NCI-H187 (cell line): ENCODE measurements at regions not wholly inside any gene's neighbourhood (a gene's known extent, or its start where the extent isn't known, plus 50 kb on each side); places are given as distances from the start of the nearest gene placed in this dataset.
"Not testable (repeated sequence)": the region's sequence is repeated elsewhere in the genome, so short reads cannot be mapped to it uniquely, and the experiment has no call there.

Experiments
- DNase-seq, 2 experiments: peaks; one replicate each; lab custom pipeline; 2025; lab: John Stamatoyannopoulos, UW

GRCh38 chr4:141851246-141851891 lies 215.0 kb downstream of the IL15 start:
- no peak for DNase-seq

GRCh38 chr4:141853091-141853764 lies 216.8 kb downstream of the IL15 start:
- DNase-seq: peak in 1 of 2 experiments; percentile 3

DNA sequence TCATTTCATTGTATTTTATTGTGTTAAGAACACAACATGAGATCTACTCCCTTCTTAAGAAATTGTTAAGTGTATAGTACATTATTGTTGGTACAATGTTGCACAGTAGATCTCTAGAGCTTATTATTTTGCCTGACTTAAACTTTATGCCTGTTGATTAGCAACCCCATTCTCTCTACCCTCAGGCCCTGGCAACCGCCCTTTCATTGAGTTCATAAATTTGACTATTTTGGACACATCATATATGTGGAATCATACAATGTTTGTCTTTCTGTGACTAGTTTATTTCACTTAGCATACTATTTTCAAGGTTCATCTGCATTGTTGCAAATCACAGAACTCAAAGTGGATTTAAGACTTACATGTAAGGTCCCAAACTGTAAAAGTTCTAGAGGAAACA lies 222.1 kb downstream of the IL15 start:
- no peak for DNase-seq

GRCh38 chr4:141860974-141861373 lies 224.6 kb downstream of the IL15 start:
- DNase-seq: no peak

- DNase-seq: no peak
Measured at GRCh38 chr4:141870152-141870551, 233.8 kb downstream of the IL15 start.

GRCh38 chr4:141871086-141871770 lies 234.8 kb downstream of the IL15 start:
- no peak for DNase-seq

DNA sequence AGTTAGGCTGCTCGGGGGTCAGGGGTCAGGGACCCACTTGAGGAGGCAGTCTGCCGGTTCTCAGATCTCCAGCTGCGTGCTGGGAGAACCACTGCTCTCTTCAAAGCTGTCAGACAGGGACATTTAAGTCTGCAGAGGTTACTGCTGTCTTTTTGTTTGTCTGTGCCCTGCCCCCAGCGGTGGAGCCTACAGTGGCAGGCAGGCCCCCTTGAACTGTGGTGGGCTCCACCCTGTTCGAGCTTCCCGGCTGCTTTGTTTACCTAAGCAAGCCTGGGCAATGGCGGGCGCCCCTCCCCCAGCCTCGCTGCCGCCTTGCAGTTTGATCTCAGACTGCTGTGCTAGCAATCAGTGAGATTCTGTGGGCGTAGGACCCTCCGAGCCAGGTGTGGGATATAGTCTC lies 246.3 kb downstream of the IL15 start:
- DNase-seq: not testable (repeated sequence)

DNA sequence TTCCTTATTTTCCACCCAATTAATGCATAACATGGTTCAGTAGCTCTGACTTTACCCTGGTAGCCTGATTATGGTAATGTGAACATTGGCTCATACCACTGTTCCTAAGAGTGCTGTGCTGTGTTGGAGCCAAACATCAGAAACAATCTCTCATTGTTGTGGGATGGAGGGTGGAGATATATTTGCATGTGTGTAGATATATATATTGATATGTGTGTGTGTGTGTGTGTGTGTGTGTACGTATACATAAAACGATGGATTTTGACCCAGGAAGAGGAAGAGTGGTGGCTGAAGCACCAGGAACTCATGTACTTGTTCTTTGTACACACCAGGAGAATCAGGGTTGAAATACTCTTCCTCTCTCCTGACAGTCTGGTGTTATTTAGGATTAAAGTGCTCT lies 247.7 kb downstream of the IL15 start:
- no peak for DNase-seq

GRCh38 chr4:141885112-141885511 lies 248.7 kb downstream of the IL15 start:
- DNase-seq: no peak

DNA sequence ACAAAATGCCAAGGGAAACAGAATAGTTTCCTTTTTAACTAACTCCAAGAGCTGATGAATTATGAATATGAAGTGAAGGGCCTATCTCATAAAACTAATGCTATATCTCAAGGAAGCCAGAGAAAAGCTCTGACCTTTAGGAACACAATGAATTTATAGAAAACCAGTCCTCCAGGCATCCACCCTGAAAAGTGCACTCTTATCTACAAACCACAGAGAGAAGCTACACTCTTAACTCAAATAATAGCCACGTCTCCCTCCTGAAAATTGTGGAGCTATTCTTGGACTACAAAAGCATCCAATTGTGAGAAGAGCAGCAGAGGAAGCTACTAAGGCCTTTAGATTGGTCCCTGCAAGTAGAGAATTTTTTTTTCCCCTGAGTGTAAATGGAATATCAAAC lies 253.9 kb downstream of the IL15 start:
- DNase-seq: no peak

DNA sequence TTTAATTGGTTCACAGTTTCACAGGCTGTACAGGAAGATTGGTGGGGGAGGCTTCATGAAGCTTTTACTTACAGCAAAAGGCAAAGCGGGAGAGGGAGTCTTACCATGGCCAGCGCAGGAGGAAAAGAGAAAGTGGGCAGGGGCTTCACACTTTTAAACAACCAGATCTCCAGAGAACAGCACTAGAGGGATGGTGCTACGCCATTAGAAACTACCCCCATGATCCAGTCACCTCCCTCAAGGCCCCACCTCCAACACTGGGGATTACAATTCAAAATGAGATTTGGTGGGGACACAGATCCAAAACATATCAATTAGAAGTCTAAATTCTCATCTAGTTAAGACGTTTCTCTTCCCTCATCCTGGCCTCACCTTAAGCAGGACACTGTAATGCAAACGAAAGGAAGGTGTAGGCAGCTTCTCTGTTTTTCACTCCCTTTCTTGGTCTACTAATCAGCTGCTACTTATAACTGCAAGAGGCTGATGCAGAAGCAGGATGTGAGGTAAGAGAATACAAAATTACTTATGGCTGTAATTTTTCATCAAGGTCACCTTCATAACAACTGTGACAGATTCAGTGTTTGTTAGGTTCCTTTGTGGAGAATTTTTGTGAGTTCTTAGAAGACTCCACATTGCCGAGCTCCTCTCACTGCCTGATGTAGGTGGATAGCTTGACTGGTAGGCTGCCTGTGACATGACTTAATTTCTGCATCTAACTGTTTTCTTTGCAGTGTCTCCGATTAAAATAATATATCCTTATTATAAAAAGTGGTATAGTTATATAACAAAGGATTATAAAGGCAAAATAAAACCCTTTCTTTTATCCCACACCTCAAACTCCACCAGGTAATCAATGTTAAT lies 255.1 kb downstream of the IL15 start:
- no peak for DNase-seq

- no peak for DNase-seq
Measured at GRCh38 chr4:141896687-141897086, 260.3 kb downstream of the IL15 start.

DNA sequence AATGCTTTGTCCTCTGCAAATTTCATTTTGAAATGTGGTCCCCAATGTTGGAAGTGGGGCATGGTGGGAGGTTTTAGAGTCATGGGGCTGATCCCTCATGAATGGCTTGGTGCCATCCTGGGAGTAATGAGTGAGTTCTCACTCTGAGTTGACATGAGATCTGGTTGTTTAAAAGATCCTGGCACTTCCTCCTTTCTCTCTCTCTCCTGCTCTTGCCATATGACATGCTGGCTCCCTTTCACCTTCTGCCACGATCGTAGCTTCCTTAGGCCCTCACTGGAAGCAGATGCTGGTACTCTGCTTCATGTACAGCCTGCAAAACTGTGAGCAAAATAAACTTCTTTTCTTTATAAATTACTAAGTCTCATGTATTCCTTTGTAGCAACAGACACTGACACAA lies 262.0 kb downstream of the IL15 start:
- DNase-seq: no peak

DNA sequence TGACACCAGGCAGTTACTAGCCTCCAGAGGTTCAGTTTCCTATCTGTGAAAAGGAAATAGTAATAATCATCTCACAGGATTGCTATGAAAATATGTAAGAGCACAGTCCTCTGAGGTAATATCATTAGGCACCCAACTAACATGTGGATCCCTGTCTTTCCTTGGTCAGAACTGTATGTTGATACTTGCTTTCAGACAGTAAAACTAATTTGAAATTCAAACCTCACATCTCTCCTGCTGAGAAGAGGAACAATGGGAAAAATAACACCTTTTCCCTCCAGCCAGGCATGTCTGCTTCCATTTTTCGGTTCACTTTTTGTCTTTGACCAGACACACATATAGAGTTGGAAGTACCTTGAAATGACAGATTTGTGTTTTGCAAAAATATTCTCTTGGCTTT lies 262.7 kb downstream of the IL15 start:
- DNase-seq: no peak

DNA sequence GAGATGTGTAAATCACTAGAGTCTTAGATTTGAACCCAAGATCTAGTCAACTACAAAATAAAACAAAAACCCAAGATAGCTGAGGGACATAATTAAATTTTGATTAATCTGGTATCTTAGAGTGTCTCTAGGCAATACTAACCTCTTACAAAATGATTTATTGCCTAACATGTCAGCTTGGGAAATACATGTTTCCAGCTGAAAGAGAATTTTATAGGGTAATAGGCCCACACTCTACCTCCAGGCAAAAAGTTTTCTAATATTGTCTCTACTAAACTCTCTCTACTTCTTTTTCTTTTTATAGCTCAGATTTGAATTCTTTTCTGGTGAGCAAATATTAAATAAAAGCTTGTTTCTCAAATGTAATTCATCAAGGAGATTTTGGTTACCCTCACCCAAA lies 263.2 kb downstream of the IL15 start:
- DNase-seq: no peak

GRCh38 chr4:141900856-141901255 lies 264.5 kb downstream of the IL15 start:
- no peak for DNase-seq

- DNase-seq: no peak
Measured at GRCh38 chr4:141905751-141906150, 269.4 kb downstream of the IL15 start.

- no peak for DNase-seq
Measured at GRCh38 chr4:141909541-141909940, 273.2 kb downstream of the IL15 start.

- DNase-seq: no peak
Measured at GRCh38 chr4:141912831-141913230, 276.4 kb downstream of the IL15 start.

DNA sequence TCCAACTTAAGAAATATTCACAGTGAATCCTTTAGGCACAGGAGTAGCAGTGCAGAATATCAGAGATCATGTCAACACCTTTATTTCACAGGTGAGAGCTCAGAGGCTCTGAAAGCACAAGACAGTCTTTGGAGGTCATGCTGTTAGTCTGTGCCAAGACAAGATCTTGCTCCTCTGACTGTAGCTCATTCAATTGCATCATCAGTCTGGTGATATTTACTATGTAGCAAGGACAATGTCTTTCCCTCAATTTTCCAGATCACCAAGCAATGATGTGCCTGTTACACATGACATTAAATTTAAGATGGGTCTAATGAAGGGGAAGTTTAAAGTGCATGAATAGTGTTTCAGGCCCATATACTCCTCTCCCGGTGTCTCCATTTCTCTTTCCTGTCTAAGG lies 277.5 kb downstream of the IL15 start:
- DNase-seq: no peak

DNA sequence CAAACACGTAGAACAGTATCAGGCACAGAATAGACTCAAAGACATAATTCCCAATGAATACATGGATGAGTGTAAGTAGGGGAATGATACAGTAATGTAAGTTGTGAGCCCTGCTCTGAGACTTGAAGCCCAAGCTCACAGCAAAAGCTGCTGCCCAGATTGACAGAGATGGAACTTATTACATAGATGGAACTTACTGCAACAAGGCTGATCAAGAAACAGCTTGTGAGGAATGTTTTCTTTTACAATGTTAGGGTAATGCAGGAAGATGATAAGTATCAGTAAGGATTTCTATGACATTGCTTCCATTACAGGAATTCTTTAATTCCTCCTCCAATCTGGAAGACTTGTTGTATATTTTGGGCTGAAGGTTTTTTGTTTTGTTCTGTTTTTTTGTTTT lies 278.4 kb downstream of the IL15 start:
- no peak for DNase-seq

DNA sequence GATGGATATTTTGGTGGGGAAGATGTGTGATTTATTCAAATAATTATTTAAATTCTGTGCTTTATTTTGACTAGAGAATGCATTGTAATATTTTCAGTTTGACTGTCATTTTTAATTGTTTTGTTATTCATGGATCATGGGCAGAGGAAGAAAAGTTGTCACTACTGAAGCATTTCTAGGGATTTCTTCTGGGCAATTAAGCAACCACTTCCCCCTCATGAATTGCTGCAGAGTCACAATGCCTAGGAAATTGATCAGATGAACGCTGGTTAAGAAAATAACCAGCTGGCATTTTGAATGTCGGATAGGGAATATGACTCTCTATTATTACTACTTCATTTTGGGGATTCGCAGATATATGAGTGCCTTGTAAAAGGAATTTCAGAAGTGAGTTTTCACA lies 283.3 kb downstream of the IL15 start:
- no peak for DNase-seq
